HEK293 (cell line): ENCODE measurements at regions not wholly inside any gene's neighbourhood (a gene's known extent, or its start where the extent isn't known, plus 50 kb on each side); places are given as distances from the start of the nearest gene placed in this dataset.

ENCODE experiments used
- GLI2 ChIP-seq: fragments of 450-650 bp; formaldehyde crosslinking; IDR thresholded peaks from 2 replicates; pipeline ENCODE4; 2017; ENCODE audit warnings: missing biosample characterization, missing genetic modification characterization, low read depth, borderline replicate concordance
- RBAK ChIP-seq: fragments of 450-650 bp; formaldehyde crosslinking; IDR thresholded peaks from 2 replicates; pipeline ENCODE4 v1.5.1; 2016; ENCODE audit warnings: missing biosample characterization, missing genetic modification characterization
- ZBTB10 ChIP-seq: fragments of 450-650 bp; formaldehyde crosslinking; IDR thresholded peaks from 2 replicates; pipeline ENCODE4 v1.5.1; 2016; ENCODE audit warnings: missing biosample characterization, missing genetic modification characterization
- ZNF138 ChIP-seq: fragments of 450-650 bp; formaldehyde crosslinking; IDR thresholded peaks from 2 replicates; pipeline ENCODE4 v1.5.1; 2016; ENCODE audit warnings: missing biosample characterization, missing genetic modification characterization, borderline replicate concordance
- ZNF140 ChIP-seq: fragments of 450-650 bp; formaldehyde crosslinking; IDR thresholded peaks from 2 replicates; pipeline ENCODE4 v1.5.1; 2016; ENCODE audit warnings: missing biosample characterization, missing genetic modification characterization
- ZNF518A ChIP-seq: fragments of 450-650 bp; formaldehyde crosslinking; conservative IDR thresholded peaks from 2 replicates; pipeline ENCODE4 v1.5.1; 2016; ENCODE audit warnings: low read depth, missing biosample characterization, missing genetic modification characterization
- ZNF529 ChIP-seq: fragments of 450-650 bp; formaldehyde crosslinking; IDR thresholded peaks from 2 replicates; pipeline ENCODE4 v1.5.1; 2017; ENCODE audit warnings: missing genetic modification characterization, missing biosample characterization; ENCODE audit not compliant: insufficient replicate concordance
- ZNF677 ChIP-seq: fragments of 450-650 bp; IDR thresholded peaks from 2 replicates; pipeline ENCODE4 v1.5.0; 2018; ENCODE audit warnings: missing biosample characterization, mild to moderate bottlenecking, missing genetic modification characterization, moderate library complexity
- TF ChIP-seq, protein P1 (sequence below): fragments of 450-650 bp; formaldehyde crosslinking; IDR thresholded peaks from 2 replicates; pipeline ENCODE4 v1.5.1; 2016; ENCODE audit warnings: missing biosample characterization, missing genetic modification characterization
- TF ChIP-seq, protein P2 (sequence below): fragments of 450-650 bp; formaldehyde crosslinking; optimal IDR thresholded peaks from 2 replicates; pipeline ENCODE3; 2016; ENCODE audit warnings: missing biosample characterization, mild to moderate bottlenecking, missing genetic modification characterization
- TF ChIP-seq, protein P3 (sequence below): fragments of 450-650 bp; formaldehyde crosslinking; IDR thresholded peaks from 2 replicates; pipeline ENCODE4 v1.5.1; 2016; ENCODE audit warnings: missing biosample characterization, missing genetic modification characterization

- TF ChIP-seq ZBTB10 = no peak
- no peak for TF ChIP-seq ZNF140 (tag by site-specific recombination)
- TF ChIP-seq ZNF677 (tag by site-specific recombination) = no peak
- TF ChIP-seq GLI2 (tag by site-specific recombination) = no peak
- TF ChIP-seq RBAK (tag by site-specific recombination) = no peak
- TF ChIP-seq ZNF138 (tag by site-specific recombination) = no peak
- TF ChIP-seq ZNF529 (tag by site-specific recombination) = no peak
- TF ChIP-seq, protein P1, sequence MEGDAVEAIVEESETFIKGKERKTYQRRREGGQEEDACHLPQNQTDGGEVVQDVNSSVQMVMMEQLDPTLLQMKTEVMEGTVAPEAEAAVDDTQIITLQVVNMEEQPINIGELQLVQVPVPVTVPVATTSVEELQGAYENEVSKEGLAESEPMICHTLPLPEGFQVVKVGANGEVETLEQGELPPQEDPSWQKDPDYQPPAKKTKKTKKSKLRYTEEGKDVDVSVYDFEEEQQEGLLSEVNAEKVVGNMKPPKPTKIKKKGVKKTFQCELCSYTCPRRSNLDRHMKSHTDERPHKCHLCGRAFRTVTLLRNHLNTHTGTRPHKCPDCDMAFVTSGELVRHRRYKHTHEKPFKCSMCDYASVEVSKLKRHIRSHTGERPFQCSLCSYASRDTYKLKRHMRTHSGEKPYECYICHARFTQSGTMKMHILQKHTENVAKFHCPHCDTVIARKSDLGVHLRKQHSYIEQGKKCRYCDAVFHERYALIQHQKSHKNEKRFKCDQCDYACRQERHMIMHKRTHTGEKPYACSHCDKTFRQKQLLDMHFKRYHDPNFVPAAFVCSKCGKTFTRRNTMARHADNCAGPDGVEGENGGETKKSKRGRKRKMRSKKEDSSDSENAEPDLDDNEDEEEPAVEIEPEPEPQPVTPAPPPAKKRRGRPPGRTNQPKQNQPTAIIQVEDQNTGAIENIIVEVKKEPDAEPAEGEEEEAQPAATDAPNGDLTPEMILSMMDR (tag by site-specific recombination) = no peak
- TF ChIP-seq, protein P2, sequence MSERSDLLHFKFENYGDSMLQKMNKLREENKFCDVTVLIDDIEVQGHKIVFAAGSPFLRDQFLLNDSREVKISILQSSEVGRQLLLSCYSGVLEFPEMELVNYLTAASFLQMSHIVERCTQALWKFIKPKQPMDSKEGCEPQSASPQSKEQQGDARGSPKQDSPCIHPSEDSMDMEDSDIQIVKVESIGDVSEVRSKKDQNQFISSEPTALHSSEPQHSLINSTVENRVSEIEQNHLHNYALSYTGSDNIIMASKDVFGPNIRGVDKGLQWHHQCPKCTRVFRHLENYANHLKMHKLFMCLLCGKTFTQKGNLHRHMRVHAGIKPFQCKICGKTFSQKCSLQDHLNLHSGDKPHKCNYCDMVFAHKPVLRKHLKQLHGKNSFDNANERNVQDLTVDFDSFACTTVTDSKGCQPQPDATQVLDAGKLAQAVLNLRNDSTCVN (tag by site-specific recombination) = no peak
- TF ChIP-seq ZNF518A = no peak
- TF ChIP-seq, protein P3, sequence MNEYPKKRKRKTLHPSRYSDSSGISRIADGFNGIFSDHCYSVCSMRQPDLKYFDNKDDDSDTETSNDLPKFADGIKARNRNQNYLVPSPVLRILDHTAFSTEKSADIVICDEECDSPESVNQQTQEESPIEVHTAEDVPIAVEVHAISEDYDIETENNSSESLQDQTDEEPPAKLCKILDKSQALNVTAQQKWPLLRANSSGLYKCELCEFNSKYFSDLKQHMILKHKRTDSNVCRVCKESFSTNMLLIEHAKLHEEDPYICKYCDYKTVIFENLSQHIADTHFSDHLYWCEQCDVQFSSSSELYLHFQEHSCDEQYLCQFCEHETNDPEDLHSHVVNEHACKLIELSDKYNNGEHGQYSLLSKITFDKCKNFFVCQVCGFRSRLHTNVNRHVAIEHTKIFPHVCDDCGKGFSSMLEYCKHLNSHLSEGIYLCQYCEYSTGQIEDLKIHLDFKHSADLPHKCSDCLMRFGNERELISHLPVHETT (tag by site-specific recombination) = no peak
Measured at GRCh38 chr4:3647421-3647820, 115.2 kb upstream of the LRPAP1 start.
